HG02970 (cell line): ENCODE measurements at regions not wholly inside any gene's neighbourhood (a gene's known extent, or its start where the extent isn't known, plus 50 kb on each side); places are given as distances from the start of the nearest gene placed in this dataset.
"Not testable (repeated sequence)": the region's sequence is repeated elsewhere in the genome, so short reads cannot be mapped to it uniquely, and the experiment has no call there.

Source experiments
- ATAC-seq: cut with Tn5 transposase; IDR thresholded peaks from one replicate; pipeline ENCODE4 v1.9.1; 2021; ENCODE audit warnings: mild to moderate bottlenecking, moderate library complexity, moderate number of reproducible peaks; ENCODE audit not compliant: unreplicated experiment, low FRiP score

DNA sequence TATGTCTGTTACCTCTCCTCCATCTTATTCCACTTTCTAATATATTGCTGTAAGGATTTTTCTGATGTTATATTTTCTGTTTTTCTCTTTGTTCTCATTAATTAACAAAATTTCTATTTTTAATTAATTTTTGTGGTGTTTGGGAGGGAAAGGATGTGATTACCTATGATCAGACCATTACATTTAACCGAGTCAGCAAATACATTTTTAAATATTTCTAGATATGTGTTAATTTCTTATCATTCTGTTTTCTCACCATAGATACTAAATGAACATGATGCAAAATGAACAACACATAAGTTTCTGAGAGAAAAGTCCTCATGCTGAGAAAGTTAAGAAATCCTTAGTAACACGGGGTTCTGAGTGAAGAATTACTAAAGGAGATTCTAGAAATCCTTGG lies 80.6 kb upstream of the P2RY1 start:
- ATAC-seq: no peak

DNA sequence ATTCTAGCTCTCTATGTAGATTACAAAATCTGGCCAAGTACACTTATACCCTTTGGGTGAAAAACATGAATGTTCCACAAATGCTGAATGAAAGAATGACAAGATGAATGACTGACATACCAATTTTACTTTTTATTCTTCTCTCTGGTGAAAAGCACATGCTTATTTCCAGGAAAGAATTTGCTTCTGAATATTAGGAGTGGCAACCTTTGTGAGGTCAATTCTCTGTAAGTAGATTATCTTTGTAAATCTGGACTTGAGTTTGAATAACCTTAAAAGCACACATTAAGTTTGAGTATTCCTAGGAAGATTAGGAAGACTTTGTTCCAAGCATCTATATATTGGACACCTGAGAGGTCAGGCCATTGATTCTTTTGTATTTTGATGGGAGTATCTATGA lies 78.1 kb upstream of the P2RY1 start:
- no peak for ATAC-seq

DNA sequence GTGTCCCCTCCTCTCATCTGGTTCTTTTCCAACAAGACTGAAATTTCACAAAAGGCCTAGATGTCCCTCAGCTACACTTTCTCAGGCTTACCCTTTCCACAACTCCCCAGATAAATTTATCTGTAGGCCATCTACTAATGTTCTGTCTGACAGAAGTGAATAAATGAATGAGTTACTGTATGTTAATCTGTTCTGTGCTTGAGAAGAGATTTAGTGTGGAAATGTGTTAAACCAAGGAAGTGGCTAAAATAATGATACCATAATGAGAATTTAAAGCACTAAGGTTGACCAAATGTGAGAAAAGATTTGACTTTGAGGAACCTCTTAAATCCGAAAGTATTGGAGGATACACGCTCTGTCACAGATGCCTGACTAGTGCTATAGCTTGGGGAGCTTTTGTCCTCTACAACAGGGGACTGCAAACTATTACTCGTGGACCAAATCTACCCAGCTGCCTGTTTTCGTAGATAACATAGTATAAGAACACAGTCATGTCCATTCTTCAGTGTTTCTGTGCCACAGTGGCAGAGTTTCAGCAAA lies 74.8 kb upstream of the P2RY1 start:
- no peak for ATAC-seq

DNA sequence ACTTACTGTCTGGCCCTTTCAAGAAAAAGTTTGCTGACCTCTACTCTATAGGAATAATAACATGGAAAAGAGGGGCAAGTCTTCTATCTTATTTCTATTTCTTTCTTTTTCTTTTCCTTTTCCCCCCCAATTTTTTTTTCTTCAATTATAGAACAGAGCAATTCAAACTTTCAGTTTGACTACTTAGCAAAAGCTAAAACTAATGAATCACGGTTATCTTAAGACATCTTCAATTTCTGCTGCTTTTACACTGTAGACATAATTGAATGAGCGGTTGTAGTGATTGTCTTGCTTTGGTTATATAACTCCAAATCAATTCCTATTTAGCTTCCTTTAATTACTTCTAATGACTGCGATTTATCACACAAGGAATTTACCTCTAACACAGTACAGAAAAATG lies 74.3 kb upstream of the P2RY1 start:
- ATAC-seq: no peak

DNA sequence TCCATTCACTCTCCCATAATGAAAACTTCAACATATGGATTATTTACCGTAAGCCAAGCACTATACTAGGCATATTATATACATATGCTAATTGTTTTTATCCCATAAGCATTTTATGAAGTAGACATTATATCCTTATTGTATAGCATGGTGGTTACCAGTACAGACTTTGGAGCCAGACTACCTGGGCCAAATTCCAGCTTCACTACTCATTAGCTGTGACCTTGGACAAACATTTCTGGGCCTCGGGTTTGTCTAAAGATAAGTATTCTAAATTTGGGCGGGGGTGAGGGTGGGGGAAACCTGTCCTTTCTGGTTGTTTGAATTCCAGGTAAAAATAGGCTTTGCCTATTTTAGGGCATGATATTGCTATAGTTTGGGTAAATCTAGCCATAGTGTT lies 66.5 kb upstream of the P2RY1 start:
- no peak for ATAC-seq

DNA sequence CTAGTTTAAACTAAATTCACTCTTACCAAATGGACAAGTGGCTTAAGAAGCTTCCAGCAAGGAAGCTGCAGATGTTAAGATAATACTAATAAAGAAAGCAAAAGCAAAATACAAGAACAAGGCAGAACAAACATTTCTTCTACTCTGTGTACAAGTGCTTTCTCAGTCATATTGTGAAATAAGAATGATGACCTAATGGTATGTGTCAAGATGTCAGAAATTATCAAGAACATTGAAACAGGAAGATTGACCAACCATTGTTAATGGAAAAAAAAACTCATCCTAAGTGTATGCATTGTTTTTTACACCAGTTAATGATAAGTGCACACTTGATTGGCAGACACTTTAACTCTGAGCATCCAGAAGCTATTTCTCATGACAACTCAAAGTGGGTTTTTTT lies 65.4 kb upstream of the P2RY1 start:
- ATAC-seq: no peak

DNA sequence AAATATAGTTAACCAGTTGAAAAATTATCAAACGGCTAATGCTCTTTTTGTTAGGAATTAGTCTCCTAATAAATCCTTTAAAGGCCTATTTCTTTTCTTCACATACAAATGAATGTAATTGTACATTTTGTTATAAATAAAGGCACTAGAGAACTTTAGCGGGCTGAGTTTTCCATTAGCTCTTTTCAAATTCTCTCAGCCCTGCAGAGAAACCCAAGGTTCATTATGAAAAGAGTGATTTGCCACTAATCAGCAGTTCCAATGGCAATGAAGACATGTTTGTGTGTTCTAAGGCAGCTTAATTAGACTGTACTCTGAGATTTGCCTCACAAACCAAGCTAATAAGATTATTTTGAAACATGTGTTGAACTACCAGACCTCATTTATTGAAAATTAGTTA lies 64.6 kb upstream of the P2RY1 start:
- ATAC-seq: no peak

DNA sequence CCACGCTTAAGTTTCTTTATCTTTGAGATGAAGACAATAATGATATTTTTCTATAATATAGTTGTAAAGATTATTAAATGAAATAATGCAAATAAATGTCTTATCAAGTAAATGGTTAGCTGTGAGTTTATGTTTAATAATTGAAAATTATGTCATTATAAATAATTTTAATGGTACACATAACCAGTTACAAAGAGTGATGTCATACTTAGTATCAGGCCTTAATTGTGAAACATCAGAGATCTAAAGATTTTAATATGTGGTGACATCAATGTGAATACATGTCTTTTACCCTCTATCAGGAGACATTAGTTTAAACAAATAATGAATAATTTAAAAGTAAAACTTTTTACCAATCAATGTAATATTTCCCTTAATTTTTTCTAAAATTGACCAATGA lies 63.8 kb upstream of the P2RY1 start:
- ATAC-seq: no peak

DNA sequence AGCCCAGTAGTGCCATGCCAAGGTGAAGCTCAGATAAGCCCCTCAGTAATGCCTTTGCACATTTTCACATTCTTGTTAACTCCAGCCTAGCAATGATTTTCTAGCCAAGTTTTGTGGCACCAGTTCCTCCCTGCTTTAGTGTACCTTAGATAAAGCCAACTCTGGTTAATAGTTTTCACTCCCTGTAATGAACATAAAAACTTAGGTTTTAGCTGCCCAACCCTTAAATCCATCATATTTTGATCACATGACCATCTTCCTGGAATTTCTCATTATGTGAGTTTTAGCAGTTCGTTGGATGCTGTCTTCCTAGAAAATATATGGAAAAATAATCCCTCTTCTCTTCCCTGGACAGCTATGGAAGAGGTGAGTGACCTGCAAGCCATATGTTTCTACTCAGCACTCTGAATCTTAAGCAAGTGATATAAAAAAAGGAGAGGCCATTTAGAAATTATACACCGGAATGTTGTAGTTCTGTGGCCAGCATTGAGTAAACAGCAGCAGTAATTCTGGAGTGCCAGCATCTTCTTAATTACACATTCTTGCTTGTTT lies 62.2 kb upstream of the P2RY1 start:
- no peak for ATAC-seq

DNA sequence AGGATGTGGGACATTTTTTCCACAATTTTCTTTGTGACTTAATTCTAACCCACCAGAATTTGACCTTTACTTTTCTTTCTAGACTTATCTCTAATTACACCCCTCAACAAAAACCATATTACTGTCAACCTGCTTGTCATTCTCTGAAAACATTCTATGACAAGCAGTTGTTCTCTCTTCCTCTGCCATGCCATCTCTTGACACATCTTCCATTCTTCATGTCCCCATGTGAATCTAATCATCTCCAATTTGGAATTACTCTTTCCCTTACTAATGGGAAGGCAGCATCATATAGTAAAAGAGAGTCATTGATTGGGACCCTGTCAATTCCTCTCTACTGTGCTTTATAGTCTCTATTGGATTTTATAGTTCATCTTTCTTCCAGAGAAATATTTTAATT lies 61.3 kb upstream of the P2RY1 start:
- ATAC-seq: no peak

DNA sequence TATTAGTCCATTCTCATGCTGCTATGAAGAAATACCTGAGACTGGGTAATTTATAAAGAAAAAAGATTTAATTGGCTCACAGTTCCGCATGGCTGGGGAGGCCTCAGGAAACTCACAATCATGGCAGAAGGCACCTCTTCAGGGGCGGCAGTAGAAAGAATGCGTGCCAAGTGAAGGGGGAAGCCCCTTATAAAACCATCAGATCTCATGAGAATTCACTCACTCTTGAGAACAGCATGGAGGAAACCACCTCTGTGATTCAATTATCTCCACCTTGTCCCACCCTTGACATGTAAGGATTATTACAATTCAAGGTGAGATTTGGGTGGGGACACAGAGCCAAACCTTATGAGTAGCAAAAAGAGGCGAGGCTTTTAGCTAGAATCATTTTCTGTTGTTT lies 60.7 kb upstream of the P2RY1 start:
- ATAC-seq: not testable (repeated sequence)

DNA sequence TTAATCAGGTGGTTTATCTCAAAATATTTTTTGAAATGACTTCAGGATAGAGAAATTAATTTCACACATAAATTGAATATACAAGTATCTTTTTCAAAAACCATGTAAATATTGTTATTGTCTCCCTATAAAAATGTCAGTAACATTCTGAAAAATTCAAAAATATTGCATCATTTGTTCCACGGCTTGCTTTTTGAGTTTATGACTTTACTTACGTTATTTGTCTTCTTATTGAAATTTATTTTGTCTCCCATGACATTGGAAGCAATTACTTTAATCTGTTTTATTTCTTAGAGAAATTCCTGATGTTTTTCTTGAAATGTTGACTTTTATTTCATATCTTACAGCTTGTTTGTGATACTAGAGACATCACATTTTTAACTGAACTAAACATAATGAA lies 56.9 kb upstream of the P2RY1 start:
- ATAC-seq: no peak

DNA sequence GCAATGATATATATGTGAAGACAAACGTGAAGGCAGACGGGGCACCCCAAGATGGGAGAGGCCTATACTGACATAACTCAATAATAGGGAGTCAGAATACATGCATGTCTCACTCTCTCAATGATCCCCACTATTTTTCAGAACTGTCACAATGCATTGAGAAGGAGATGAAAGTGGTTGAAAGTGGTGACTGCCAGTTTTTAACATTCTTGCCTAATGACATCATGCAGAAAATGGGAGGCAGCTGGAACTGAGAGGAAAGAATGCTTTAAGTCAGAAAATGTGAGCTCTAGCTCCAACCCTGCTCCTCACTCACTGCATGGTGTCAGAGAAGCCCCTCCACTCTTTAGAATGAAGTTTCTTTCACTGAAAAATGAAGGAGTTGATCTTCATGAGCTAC lies 55.3 kb upstream of the P2RY1 start:
- no peak for ATAC-seq

DNA sequence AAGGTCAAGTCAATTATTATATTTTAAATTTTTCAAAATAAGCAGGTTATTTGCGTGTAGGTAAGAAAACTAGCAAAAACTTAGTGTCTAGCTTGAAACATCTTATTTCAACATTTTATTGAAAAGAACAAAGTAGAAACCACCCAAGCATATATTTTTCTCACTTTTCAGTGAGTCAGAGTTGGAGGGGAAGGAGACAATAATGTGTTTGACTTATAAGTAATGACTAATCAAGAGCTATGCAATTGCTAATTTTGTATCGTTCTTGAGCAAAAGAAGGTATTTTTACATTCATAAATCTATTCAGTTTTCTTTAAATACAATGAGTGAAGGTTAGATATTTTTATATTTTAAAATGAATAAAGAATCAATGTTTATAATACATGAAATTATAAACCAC lies 54.4 kb upstream of the P2RY1 start:
- ATAC-seq: no peak

DNA sequence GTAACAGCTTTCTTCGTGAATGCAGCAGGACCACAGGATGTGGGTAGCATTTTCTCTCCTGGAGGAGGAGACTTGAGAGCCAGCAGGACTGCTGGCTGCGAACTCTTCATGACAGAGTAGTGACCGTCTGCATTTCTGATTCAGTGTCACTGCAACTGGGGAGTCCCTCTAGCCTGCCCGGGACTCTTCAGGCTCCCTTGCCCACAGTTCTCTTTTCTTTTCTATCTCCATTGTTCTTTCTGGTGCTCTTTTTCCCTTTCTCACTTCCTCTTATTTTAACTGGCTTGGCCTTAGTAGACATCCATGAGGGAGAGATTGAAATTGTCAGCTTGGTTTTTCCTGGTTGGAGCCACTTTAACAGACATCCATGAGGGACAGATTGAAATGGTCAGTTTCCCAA lies 49.9 kb upstream of the P2RY1 start:
- no peak for ATAC-seq
